IMR-90 (cell line): ENCODE measurements at regions not wholly inside any gene's neighbourhood (a gene's known extent, or its start where the extent isn't known, plus 50 kb on each side); places are given as distances from the start of the nearest gene placed in this dataset.

Experiments used
- CTCF ChIP-seq: conservative IDR thresholded peaks from 2 replicates; pipeline ENCODE4 v1.5.1; 2012; ENCODE audit warnings: mild to moderate bottlenecking, low read depth, low read length, improper control_type of control experiment
- FOS ChIP-seq: fragments of 150-350 bp; IDR thresholded peaks from 2 replicates; pipeline ENCODE4 v1.6.1; 2016; ENCODE audit warnings: low read depth, low read length
- MAFK ChIP-seq: IDR thresholded peaks from 2 replicates; pipeline ENCODE4 v1.6.1; 2012; ENCODE audit warnings: low read depth, low read length, improper control_type of control experiment
- POLR2A ChIP-seq: IDR thresholded peaks from 2 replicates; pipeline ENCODE4 v1.6.1; 2012; ENCODE audit warnings: mild to moderate bottlenecking, low read depth, low read length
- RAD21 ChIP-seq: IDR thresholded peaks from 2 replicates; pipeline ENCODE4 v1.6.1; 2012; ENCODE audit warnings: low read length, improper control_type of control experiment
- RFX5 ChIP-seq: IDR thresholded peaks from 2 replicates; pipeline ENCODE4 v1.8.0; 2012; ENCODE audit warnings: low read depth, mild to moderate bottlenecking, low read length, moderate library complexity

GRCh38 chr10:94192974-94193373 is 169.8 kb downstream of the NOC3L start:
- TF ChIP-seq POLR2A (no peak), FOS (no peak), CTCF (no peak), RFX5 (no peak), RAD21 (no peak), MAFK (no peak)
